Upper lobe of left lung (tissue), 6 donors: ENCODE measurements at regions not wholly inside any gene's neighbourhood (a gene's known extent, or its start where the extent isn't known, plus 50 kb on each side); places are given as distances from the start of the nearest gene placed in this dataset.

Source experiments
- ATAC-seq, 2 donors: fragments of 200-7000 bp; cut with Tn5 transposase; one replicate each; pipeline ENCODE4 v1.9.1; 2022; ENCODE audit warnings: mild to moderate bottlenecking in 2 of 2, moderate library complexity in 2 of 2; ENCODE audit not compliant: low FRiP score in 2 of 2
- DNase-seq, 2 donors: peaks; one replicate each; pipeline ENCODE4 v3.0.0-alpha.2; 2019 to 2020
- H3K27ac ChIP-seq, 4 donors: fragments of 200-600 bp; sonication (generic); one replicate each; pipeline ENCODE4 v1.5.1; 2016 to 2019
- H3K27me3 ChIP-seq, 4 donors: fragments of 200-600 bp; sonication (generic); one replicate each; pipeline ENCODE4 v1.5.1; 2017 to 2019
- H3K36me3 ChIP-seq, 4 donors: fragments of 200-600 bp; sonication (generic); one replicate each; pipeline ENCODE4 v1.5.1; 2016 to 2019
- H3K4me1 ChIP-seq, 4 donors: fragments of 200-600 bp; sonication (generic); one replicate each; pipeline ENCODE4 v1.5.1; 2018 to 2019
- H3K4me3 ChIP-seq, 4 donors: fragments of 200-600 bp; sonication (generic); one replicate each; pipeline ENCODE4 v1.5.1; 2017 to 2019; ENCODE audit warnings: mild to moderate bottlenecking in 2 of 4, moderate library complexity in 1 of 4
- H3K9me3 ChIP-seq, 4 donors: fragments of 200-600 bp; sonication (generic); one replicate each; pipeline ENCODE4 v1.5.1; 2018 to 2019
- EP300 ChIP-seq, 4 donors: sonication (generic); formaldehyde crosslinking; IDR thresholded peaks; one replicate each; pipeline ENCODE4 v1.5.1; 2017; ENCODE audit warnings: antibody characterized with exemption in 4 of 4, control low read depth in 2 of 4
- POLR2A ChIP-seq, 4 donors: fragments of 450-650 bp; IDR thresholded peaks; one replicate each; pipeline ENCODE4 v1.5.1; 2016 to 2017; ENCODE audit warnings: antibody characterized with exemption in 4 of 4, mild to moderate bottlenecking in 2 of 4
- POLR2AphosphoS5 ChIP-seq, 2 donors: sonication (generic); formaldehyde crosslinking; IDR thresholded peaks; one replicate each; pipeline ENCODE4 v1.5.1; 2017; ENCODE audit warnings: antibody characterized with exemption in 2 of 2
- whole genome bisulfite sequencing, 2 donors: methylation state at CpG; one replicate each; pipeline ENCODE4 v1.1.5; 2017 to 2018; 5-methylcytosine and 5-hydroxymethylcytosine counted together
- TF ChIP-seq, protein P1 (sequence below), 6 experiments: fragments of 450-650 bp in 4 of 6; fragments of 200-600 bp in 2 of 6; sonication (generic) in 2 of 6; IDR thresholded peaks; one replicate each; pipeline ENCODE4 v1.5.1; 2016 to 2019; ENCODE audit warnings: antibody characterized with exemption in 6 of 6
- donor health status: DM: no; HTN: no; CAD: no; lungs with moderate emphysema.
- donor health status: DM: no; HTN: yes; CAD: no; lungs with severe emphysema.

DNA sequence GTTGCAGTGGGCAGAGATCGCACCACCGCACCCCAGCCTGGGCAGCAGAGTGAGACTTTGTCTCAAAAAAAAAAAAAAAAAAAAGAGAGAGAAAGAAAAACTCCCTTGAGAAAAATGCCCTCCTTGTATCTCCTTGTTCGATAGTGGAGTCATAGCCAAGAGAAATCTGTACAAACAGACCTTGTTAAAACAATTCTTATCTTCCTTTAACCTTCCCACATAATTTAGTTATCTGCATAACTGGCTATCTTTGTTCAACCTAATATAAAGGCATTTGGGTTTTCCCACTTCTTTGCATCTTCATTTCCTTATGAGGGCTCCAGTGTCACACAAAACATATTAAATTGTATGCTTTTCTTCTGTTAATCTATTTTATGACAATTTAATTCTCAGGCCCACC is 65.1 kb upstream of the ATP11B start:
- Histone ChIP-seq H3K27me3 (no peaks in the 10 kb centered on the region), H3K27ac (no peak overlapping the region), H3K4me3 (no peak overlapping the region), H3K4me1 (no peaks in the 10 kb centered on the region), H3K36me3 (no peaks in the 10 kb centered on the region), H3K9me3 (no peaks in the 10 kb centered on the region)
- DNase-seq (no peak), ATAC-seq (no peak)
- TF ChIP-seq, protein P1, sequence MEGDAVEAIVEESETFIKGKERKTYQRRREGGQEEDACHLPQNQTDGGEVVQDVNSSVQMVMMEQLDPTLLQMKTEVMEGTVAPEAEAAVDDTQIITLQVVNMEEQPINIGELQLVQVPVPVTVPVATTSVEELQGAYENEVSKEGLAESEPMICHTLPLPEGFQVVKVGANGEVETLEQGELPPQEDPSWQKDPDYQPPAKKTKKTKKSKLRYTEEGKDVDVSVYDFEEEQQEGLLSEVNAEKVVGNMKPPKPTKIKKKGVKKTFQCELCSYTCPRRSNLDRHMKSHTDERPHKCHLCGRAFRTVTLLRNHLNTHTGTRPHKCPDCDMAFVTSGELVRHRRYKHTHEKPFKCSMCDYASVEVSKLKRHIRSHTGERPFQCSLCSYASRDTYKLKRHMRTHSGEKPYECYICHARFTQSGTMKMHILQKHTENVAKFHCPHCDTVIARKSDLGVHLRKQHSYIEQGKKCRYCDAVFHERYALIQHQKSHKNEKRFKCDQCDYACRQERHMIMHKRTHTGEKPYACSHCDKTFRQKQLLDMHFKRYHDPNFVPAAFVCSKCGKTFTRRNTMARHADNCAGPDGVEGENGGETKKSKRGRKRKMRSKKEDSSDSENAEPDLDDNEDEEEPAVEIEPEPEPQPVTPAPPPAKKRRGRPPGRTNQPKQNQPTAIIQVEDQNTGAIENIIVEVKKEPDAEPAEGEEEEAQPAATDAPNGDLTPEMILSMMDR (IDR thresholded peaks at IDR 0.05), result no peak
- TF ChIP-seq EP300 (IDR thresholded peaks at IDR 0.05) (no peak), POLR2AphosphoS5 (IDR thresholded peaks at IDR 0.05) (no peak)
- WGBS, 2 donors, result 87 to 90% methylated on average over 1 to 3 of the region's 3 CpGs

DNA sequence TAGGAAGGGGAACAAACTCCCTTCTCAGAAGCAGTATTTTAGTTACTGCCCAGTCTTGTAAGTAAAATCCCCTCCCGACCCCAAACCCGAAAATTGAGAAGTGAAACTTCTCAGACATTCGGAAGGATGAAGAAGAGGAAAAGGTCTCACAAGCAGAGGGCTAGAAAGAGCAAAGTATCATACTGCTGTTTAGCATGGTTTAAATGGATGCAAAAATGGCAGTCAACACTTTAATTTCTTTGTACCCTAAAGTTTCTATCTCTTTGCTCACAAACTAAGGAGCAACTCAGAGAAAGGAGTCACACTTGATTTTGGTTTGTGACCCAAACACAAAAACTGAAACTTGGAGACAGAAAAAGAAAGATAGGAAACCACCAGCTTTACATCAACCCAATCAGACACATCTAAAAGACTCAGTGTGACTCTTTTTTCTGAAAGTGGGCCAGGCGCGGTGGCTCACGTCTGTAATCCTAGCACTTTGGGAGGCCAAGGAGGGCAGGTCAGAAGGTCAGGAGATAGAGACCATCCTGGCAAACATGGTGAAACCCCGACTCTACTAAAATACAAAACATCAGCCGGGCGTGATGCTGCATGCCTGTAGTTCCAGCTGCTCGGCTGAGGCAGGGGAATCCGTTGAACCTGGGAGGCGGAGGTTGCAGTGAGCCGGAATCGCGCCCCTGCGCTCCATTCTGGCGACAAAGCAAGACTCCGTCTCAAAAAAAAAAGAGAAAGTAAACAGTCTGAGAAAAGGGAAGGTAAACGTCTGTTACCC is 63.2 kb upstream of the ATP11B start:
- H3K36me3 ChIP-seq, result no peaks in the 10 kb centered on the region
- no peaks in the 10 kb centered on the region for H3K27me3 ChIP-seq
- ATAC-seq (no peak), DNase-seq (peak in 1 of 2 donors; percentile 43)
- no peaks in the 10 kb centered on the region for H3K9me3 ChIP-seq
- TF ChIP-seq EP300 (IDR thresholded peaks at IDR 0.05), result no peak
- TF ChIP-seq POLR2AphosphoS5 (IDR thresholded peaks at IDR 0.05), result no peak
- no peak for TF ChIP-seq POLR2A (IDR thresholded peaks at IDR 0.05)
- TF ChIP-seq, protein P1 (IDR thresholded peaks at IDR 0.05), result no peak
- peak overlapping the region in 2 of 4 donors; percentile 8 to 23 for H3K4me3 ChIP-seq
- no peak overlapping the region for H3K27ac ChIP-seq
- H3K4me1 ChIP-seq, result no peaks in the 10 kb centered on the region
- 50 to 52% methylated on average over 19 of the region's 19 CpGs for WGBS, 2 donors

DNA sequence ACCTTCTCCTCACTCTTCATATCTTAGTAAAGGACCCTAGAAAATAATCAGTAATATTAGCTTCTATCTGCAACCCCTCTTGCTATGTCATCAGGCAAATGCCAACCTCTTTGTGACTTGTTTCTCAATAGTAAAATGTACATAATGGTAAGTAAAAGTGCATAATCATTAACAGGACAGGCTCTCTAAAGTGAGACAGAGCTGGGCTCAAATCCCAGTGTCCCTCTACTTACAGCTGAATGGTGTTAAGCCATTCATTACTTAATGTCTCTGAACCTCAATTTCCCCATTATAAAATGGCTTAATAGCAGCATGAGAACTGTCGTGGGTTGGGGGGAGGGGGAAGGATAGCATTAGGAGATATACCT is 62.6 kb upstream of the ATP11B start:
- Histone ChIP-seq H3K27me3 (no peaks in the 10 kb centered on the region), H3K36me3 (no peaks in the 10 kb centered on the region), H3K4me1 (no peaks in the 10 kb centered on the region), H3K4me3 (peak overlapping the region in 2 of 4 donors; percentile 8 to 23), H3K9me3 (no peaks in the 10 kb centered on the region), H3K27ac (no peak overlapping the region)
- no peak for TF ChIP-seq EP300 (IDR thresholded peaks at IDR 0.05)
- TF ChIP-seq POLR2AphosphoS5 (IDR thresholded peaks at IDR 0.05), result no peak
- TF ChIP-seq, protein P1 (IDR thresholded peaks at IDR 0.05), result no peak
- TF ChIP-seq POLR2A (IDR thresholded peaks at IDR 0.05), result no peak
- ATAC-seq (no peak), DNase-seq (no peak)
- WGBS, 2 donors, result 74 to 86% methylated on average over 1 of the region's 1 CpG

DNA sequence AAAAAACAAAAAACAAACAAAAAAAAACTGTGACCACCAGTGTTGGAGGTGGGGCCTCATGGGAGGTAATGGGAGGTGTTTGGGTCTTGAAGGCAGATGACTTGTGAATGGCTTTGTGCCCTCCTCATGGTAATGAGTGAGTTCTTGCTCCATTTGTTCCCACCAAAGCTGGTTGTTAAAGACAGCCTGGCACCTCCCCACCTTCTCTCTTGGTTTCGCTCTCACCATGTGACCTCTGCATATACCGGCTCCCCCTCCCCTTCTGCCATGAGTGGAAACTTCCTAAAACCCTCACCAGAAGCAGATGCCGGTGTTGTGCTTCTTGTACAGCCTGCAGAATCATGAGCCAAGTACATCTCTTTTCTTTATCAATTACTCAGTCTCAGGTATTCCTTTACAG is 61.5 kb upstream of the ATP11B start:
- 79 to 84% methylated on average over 3 of the region's 3 CpGs for WGBS, 2 donors
- Histone ChIP-seq H3K4me1 (no peaks in the 10 kb centered on the region), H3K27me3 (no peaks in the 10 kb centered on the region), H3K9me3 (no peaks in the 10 kb centered on the region), H3K27ac (no peak overlapping the region), H3K36me3 (no peaks in the 10 kb centered on the region), H3K4me3 (no peak overlapping the region)
- no peak for TF ChIP-seq POLR2A (IDR thresholded peaks at IDR 0.05)
- no peak for TF ChIP-seq POLR2AphosphoS5 (IDR thresholded peaks at IDR 0.05)
- TF ChIP-seq, protein P1 (IDR thresholded peaks at IDR 0.05), result no peak
- no peak for TF ChIP-seq EP300 (IDR thresholded peaks at IDR 0.05)
- DNase-seq, result no peak
- no peak for ATAC-seq
